ENCODE measurements at regions not wholly inside any gene's neighbourhood (a gene's known extent, or its start where the extent isn't known, plus 50 kb on each side); places are given as distances from the start of the nearest gene placed in this dataset.

DNA sequence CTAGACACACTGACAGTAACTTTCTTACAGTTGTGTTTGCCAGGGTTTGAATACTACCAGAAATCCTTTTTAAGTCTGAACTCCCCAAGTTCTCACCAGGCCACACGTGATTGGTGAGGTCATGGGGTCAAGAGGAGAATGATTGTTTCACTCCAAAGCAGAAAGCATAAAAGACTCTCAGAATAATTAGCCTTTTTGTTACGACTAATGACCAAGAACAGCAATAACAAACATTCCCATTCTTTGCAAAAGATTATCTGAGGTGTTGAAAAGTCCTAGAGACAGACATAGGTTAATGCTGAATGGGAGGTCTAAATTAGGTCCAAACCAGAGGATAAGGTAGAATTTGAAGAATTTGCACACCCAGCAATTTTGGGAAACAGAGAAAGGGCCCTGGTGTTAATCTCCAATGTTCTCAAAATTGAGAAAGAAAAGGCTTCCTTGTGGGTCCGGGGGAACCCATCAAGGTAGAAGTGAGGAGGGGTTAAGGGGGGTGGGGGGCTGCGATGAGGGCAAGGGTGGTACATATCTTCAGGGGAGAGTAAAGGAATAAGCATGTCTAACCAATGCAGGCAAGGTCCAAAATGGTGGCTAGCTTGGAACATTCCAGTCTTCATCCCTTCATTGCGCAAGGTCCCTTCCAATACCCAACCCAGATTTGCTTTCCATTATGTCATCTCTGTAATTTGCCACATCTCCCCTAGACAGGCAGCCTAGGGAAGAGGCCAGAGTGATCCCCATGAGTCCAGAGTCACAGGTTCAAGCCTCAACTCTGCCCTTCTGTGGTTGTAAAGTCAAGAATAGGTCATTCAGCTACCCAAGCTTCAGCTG is 74.6 kb upstream of the NFIA start:
- Histone ChIP-seq H3K9me3 (ENCODE audit: low read length) (no peaks in the 10 kb centered on the region), H3K27me3 (ENCODE audit: insufficient read depth, low read length, poor library complexity, severe bottlenecking) (no peaks in the 10 kb centered on the region), H3K4me1 (ENCODE audit: insufficient read depth, low read length) (no peaks in the 10 kb centered on the region), H3K27ac (ENCODE audit: low read depth, low read length) (no peak overlapping the region), H3K4me3 (ENCODE audit: low read length) (no peak overlapping the region), H3K36me3 (ENCODE audit: insufficient read depth, low read length) (no peaks in the 10 kb centered on the region)
- ChIA-PET POLR2A (no interaction called here), CTCF (no interaction called here)
- H3K36me3 Mint-ChIP-seq, result no peaks in the 10 kb centered on the region
- H3K27ac Mint-ChIP-seq, result no peak overlapping the region
- DNase-seq, result no peak
- no peaks in the 10 kb centered on the region for H3K9me3 Mint-ChIP-seq
- no peaks in the 10 kb centered on the region for H3K4me1 Mint-ChIP-seq
- H3K27me3 Mint-ChIP-seq, result peaks cover 16 to 37% of the 10 kb centered on the region in 2 donors
- no peak overlapping the region for H3K4me3 Mint-ChIP-seq

DNA sequence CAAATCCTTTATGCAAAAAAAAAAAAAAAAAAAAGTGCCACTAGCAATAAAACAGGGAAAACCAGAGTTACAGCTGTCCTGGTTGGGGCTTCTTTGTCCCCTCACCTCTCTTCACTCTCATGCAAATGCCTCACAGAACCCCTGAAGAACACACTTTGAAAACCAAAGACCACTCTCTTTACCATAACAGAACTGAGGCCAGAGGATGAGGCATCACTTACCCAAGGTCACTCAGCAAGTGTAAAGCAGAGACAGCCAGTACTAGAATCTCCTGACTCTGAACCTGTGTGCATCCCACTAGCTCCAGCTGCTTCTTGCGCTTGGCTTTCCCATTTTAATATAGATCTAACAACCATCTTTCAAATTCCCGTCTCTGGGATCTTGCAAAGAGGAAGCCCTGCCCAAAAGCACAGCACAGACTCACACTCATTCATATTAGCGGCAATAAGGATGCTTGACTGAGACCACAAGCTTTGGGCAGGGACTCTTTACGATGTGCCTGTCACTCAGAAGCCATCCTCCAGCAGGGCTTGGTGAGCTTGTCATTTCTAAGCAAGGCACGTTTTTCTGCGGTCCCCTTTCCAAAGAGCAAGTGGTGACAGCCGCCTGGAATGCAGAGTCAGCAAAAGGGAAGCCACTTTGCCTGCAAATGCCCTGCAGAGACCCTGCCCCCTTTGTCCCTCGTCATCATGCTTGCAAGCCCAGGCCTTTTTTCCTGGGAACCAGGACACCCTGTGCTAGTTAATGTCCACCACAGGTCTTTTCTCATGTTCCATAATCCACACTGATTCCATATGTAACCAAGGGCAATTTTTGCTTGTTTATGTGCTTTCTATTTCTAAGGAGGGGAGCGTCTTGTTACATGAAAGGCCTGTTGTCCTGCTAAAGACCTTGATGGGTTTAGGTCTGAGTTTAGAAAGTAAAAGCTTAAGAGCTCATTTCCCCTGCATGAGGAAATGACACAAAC is 76.5 kb upstream of the NFIA start:
- Mint-ChIP-seq H3K9me3 (no peaks in the 10 kb centered on the region), H3K27ac (no peak overlapping the region), H3K27me3 (peaks cover 11 to 24% of the 10 kb centered on the region in 2 donors), H3K4me1 (no peaks in the 10 kb centered on the region), H3K4me3 (no peak overlapping the region), H3K36me3 (no peaks in the 10 kb centered on the region)
- DNase-seq, result no peak
- ChIA-PET POLR2A (no interaction called here), CTCF (no interaction called here)
- Histone ChIP-seq H3K4me3 (ENCODE audit: low read length) (no peak overlapping the region), H3K27ac (ENCODE audit: low read depth, low read length) (no peak overlapping the region), H3K4me1 (ENCODE audit: insufficient read depth, low read length) (no peaks in the 10 kb centered on the region), H3K27me3 (ENCODE audit: insufficient read depth, low read length, poor library complexity, severe bottlenecking) (no peaks in the 10 kb centered on the region), H3K36me3 (ENCODE audit: insufficient read depth, low read length) (no peaks in the 10 kb centered on the region), H3K9me3 (ENCODE audit: low read length) (no peaks in the 10 kb centered on the region)

DNA sequence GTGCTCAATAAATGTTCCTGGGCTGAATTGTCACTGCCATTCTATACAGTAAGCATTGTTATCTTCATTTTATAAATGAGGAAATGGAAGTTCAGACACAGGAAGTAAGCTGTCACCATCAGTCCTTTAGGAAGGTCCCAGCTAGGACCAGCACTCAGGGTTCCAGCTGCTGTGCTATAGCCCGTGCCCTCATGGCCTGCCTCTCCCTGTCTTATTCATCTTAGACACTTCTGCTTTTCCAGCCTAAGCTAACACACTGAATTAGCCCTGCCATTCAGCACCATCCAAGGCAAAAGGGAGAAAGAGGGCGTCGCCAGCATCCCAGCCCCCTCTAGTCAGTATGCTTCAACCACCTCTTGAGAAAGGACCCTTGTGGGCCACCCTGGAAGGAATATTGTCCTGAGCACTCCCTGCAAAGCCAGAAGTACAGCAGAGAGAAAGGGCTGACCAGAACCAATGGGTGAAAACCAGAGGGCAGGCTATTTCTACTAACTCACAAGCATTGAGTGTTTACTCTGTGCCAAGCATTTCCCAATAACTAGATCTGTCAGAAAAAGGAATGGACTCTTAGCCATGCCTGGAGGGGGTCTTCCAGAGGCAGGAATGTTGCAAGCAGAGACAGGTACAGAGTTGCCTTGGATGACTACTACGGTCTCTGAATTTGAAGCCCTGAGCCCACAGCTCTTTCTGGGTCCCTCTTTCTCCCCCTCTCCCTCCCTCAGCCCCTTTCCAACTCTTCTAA is 77.9 kb upstream of the NFIA start:
- H3K27me3 ChIP-seq (ENCODE audit: insufficient read depth, low read length, poor library complexity, severe bottlenecking), result no peaks in the 10 kb centered on the region
- no peaks in the 10 kb centered on the region for H3K9me3 Mint-ChIP-seq
- H3K27ac ChIP-seq (ENCODE audit: low read depth, low read length), result no peak overlapping the region
- H3K4me3 Mint-ChIP-seq, result no peak overlapping the region
- ChIA-PET CTCF (interaction anchor here (1.6 kb wide), 1 partner anchor 38 kb away, joined by 3 read pairs; no protein-coding TSS in a partner anchor), POLR2A (no interaction called here)
- no peaks in the 10 kb centered on the region for H3K4me1 Mint-ChIP-seq
- H3K4me3 ChIP-seq (ENCODE audit: low read length), result no peak overlapping the region
- H3K36me3 ChIP-seq (ENCODE audit: insufficient read depth, low read length), result no peaks in the 10 kb centered on the region
- H3K9me3 ChIP-seq (ENCODE audit: low read length), result no peaks in the 10 kb centered on the region
- no peaks in the 10 kb centered on the region for H3K36me3 Mint-ChIP-seq
- peaks cover 9 to 15% of the 10 kb centered on the region in 2 donors for H3K27me3 Mint-ChIP-seq
- DNase-seq, result no peak
- H3K27ac Mint-ChIP-seq, result no peak overlapping the region
- no peaks in the 10 kb centered on the region for H3K4me1 ChIP-seq (ENCODE audit: insufficient read depth, low read length)

DNA sequence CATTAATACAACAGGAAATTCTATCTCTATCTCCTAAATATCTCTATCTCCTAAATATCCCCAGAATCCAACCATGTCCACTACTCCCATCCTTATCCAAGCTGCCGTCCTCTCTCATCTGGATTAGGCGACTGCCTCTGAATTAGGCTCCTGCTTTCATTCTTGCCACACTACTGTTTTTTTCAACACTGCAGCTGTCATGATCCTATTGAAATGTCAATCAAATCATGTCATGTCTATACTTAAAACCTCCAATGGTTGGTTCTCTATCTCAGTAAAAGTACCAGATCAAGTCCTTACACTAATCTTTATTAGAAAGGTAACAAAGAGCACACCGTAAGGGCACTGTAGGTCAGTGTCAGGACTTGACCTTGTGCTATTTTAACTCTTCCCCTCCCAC is 82.0 kb upstream of the NFIA start:
- no peaks in the 10 kb centered on the region for H3K36me3 Mint-ChIP-seq
- ChIA-PET POLR2A (no interaction called here), CTCF (no interaction called here)
- no peaks in the 10 kb centered on the region for H3K36me3 ChIP-seq (ENCODE audit: insufficient read depth, low read length)
- no peaks in the 10 kb centered on the region for H3K27me3 ChIP-seq (ENCODE audit: insufficient read depth, low read length, poor library complexity, severe bottlenecking)
- no peak overlapping the region for H3K4me3 Mint-ChIP-seq
- H3K9me3 ChIP-seq (ENCODE audit: low read length), result no peaks in the 10 kb centered on the region
- DNase-seq, result no peak
- H3K27ac ChIP-seq (ENCODE audit: low read depth, low read length), result no peak overlapping the region
- H3K27me3 Mint-ChIP-seq, result peaks cover 0 to 3% of the 10 kb centered on the region in 2 donors
- H3K4me3 ChIP-seq (ENCODE audit: low read length), result no peak overlapping the region
- no peaks in the 10 kb centered on the region for H3K9me3 Mint-ChIP-seq
- no peak overlapping the region for H3K27ac Mint-ChIP-seq
- no peaks in the 10 kb centered on the region for H3K4me1 Mint-ChIP-seq
- H3K4me1 ChIP-seq (ENCODE audit: insufficient read depth, low read length), result no peaks in the 10 kb centered on the region

DNA sequence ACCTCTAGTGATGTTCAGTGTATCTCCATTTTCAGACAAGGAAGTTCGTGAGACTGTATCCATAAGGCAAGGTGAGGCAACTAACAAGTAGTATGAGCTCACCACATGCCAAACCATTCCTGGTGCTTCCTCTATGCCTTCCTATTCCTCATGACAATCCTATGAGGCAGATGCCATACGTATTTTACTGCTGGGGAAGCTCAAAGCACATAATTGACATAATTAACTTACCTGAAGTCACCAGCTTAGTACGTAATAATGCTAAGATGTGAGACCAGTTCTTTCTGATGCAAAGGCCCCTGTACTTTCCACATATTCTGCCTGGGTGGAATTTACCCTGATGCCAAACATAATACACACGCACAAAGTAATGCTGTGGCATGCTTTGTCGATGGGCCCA is 83.6 kb upstream of the NFIA start:
- no peak overlapping the region for H3K4me3 ChIP-seq (ENCODE audit: low read length)
- H3K36me3 Mint-ChIP-seq, result no peaks in the 10 kb centered on the region
- no peaks in the 10 kb centered on the region for H3K9me3 ChIP-seq (ENCODE audit: low read length)
- ChIA-PET POLR2A (no interaction called here), CTCF (no interaction called here)
- no peaks in the 10 kb centered on the region for H3K9me3 Mint-ChIP-seq
- no peaks in the 10 kb centered on the region for H3K4me1 Mint-ChIP-seq
- no peak overlapping the region for H3K27ac Mint-ChIP-seq
- H3K36me3 ChIP-seq (ENCODE audit: insufficient read depth, low read length), result no peaks in the 10 kb centered on the region
- peaks cover 0 to 3% of the 10 kb centered on the region in 2 donors for H3K27me3 Mint-ChIP-seq
- DNase-seq, result no peak
- no peak overlapping the region for H3K27ac ChIP-seq (ENCODE audit: low read depth, low read length)
- no peaks in the 10 kb centered on the region for H3K4me1 ChIP-seq (ENCODE audit: insufficient read depth, low read length)
- H3K27me3 ChIP-seq (ENCODE audit: insufficient read depth, low read length, poor library complexity, severe bottlenecking), result no peaks in the 10 kb centered on the region
- H3K4me3 Mint-ChIP-seq, result no peak overlapping the region

DNA sequence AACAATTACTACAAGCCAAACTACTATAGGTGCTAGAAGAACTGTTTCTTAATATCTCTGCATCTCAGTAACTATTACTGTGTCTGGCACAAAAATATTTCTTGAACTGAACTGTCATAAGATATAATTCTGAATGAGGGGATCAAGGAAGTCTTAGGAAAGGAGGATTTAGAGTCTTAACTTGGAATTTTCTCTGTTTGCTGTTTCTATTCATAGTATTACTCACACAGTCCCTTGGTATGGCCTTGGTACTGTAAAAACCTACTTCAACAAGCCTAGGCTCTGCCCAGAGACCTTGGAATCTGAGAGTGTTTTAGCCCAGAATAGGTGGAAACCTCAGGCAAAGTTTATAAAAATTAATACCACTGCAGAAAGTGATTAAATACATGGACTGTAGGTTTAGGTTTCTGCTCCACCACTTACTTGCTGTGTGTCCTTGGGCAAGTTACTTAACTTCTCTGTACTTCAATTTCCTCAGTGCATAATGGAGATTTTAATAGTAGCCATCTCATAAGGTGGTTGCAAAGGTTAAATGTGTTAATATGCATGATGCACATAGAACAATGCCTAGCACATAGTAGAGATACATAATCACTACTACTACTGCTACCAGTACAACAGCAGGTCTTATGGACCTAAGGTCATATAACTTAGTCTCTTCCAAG is 87.4 kb upstream of the NFIA start:
- Histone ChIP-seq H3K9me3 (ENCODE audit: low read length) (no peaks in the 10 kb centered on the region), H3K27ac (ENCODE audit: low read depth, low read length) (no peak overlapping the region), H3K4me3 (ENCODE audit: low read length) (no peak overlapping the region), H3K27me3 (ENCODE audit: insufficient read depth, low read length, poor library complexity, severe bottlenecking) (no peaks in the 10 kb centered on the region), H3K36me3 (ENCODE audit: insufficient read depth, low read length) (no peaks in the 10 kb centered on the region), H3K4me1 (ENCODE audit: insufficient read depth, low read length) (no peaks in the 10 kb centered on the region)
- H3K36me3 Mint-ChIP-seq, result no peaks in the 10 kb centered on the region
- DNase-seq, result no peak
- no peak overlapping the region for H3K27ac Mint-ChIP-seq
- CTCF ChIA-PET, result no interaction called here
- peaks cover 0 to 8% of the 10 kb centered on the region in 2 donors for H3K27me3 Mint-ChIP-seq
- H3K4me3 Mint-ChIP-seq, result no peak overlapping the region
- POLR2A ChIA-PET, result no interaction called here
- H3K4me1 Mint-ChIP-seq, result no peaks in the 10 kb centered on the region
- H3K9me3 Mint-ChIP-seq, result no peaks in the 10 kb centered on the region

DNA sequence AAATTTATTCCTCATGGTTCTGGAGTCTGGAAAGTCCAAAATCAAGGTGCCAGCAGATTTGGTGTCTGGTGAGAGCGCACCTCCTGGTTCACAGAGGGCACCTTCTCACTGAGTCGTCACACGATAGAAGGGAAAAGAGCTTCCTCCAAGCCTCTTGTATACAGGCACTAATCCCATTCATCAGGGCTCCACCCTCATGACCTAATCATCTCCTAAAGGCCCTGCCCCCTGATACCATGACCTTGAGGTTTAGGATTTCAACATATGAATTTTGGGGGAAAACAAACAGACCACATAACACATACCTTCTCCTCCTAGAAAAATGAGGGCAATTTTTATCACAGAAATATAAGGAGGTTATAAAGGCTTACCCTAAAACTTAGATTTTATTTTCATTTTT is 88.0 kb upstream of the NFIA start:
- Mint-ChIP-seq H3K4me3 (no peak overlapping the region), H3K27ac (no peak overlapping the region), H3K9me3 (no peaks in the 10 kb centered on the region), H3K27me3 (peaks cover 0 to 8% of the 10 kb centered on the region in 2 donors), H3K36me3 (no peaks in the 10 kb centered on the region), H3K4me1 (no peaks in the 10 kb centered on the region)
- H3K4me1 ChIP-seq (ENCODE audit: insufficient read depth, low read length), result no peaks in the 10 kb centered on the region
- CTCF ChIA-PET, result no interaction called here
- no peak overlapping the region for H3K4me3 ChIP-seq (ENCODE audit: low read length)
- no peaks in the 10 kb centered on the region for H3K36me3 ChIP-seq (ENCODE audit: insufficient read depth, low read length)
- no peak for DNase-seq
- H3K9me3 ChIP-seq (ENCODE audit: low read length), result no peaks in the 10 kb centered on the region
- POLR2A ChIA-PET, result no interaction called here
- H3K27me3 ChIP-seq (ENCODE audit: insufficient read depth, low read length, poor library complexity, severe bottlenecking), result no peaks in the 10 kb centered on the region
- H3K27ac ChIP-seq (ENCODE audit: low read depth, low read length), result no peak overlapping the region

All from CD8-positive, alpha-beta memory T cell (primary cell).